ENCODE measurements at regions not wholly inside any gene's neighbourhood (a gene's known extent, or its start where the extent isn't known, plus 50 kb on each side); places are given as distances from the start of the nearest gene placed in this dataset.
"Not testable (repeated sequence)": the region's sequence is repeated elsewhere in the genome, so short reads cannot be mapped to it uniquely, and the experiment has no call there.

DNA sequence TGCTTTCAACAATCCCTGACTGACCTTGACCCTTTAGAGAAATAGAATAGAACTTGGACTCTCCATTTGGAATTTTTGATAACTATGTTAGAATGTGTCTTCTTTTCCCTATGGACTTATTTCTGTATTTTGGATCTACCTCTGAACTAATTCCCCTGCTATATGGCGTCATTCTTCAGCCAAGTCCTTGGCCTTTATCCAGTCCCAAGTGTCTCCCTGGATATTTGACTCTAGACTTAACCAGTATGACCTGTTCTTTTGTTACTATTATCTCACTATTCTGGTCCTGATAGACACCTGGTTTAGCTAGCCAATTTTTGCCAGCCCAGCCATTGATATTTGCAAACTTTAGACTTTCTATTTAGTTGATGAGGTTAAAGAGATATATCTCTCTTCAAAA lies 186.8 kb downstream of the KCNS3 start:
- no peak for DNase-seq

- no peak for DNase-seq
Observed at GRCh38 chr2:18063826-18064470, 185.5 kb downstream of the KCNS3 start.

DNA sequence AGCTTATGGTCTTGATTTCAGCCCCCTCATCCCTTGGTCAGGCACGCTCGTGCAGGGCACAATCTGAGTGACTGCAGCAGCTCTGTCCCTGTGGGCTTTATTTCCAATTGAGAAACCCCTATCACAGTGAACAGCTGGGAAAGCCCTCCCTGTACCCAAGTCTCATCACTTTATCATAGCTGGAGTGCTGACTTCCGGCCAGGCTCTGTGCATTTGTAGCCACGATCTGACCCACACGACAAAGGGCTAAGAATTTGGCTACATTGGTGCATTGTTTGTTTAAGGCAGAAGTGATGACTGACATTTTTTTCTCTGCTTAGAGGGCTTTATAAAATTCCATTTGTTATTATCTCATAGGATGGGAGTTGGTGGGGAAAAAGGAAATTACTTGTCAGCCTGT lies 184.4 kb downstream of the KCNS3 start:
- DNase-seq, result no peak

GRCh38 chr2:18061717-18062116 lies 183.2 kb downstream of the KCNS3 start:
- DNase-seq, result no peak

- DNase-seq, result no peak
Observed at GRCh38 chr2:18057657-18058056, 179.2 kb downstream of the KCNS3 start.

- DNase-seq, result no peak
Observed at GRCh38 chr2:18055290-18055689, 176.8 kb downstream of the KCNS3 start.

GRCh38 chr2:18050001-18050400 lies 171.5 kb downstream of the KCNS3 start:
- DNase-seq, result no peak

DNA sequence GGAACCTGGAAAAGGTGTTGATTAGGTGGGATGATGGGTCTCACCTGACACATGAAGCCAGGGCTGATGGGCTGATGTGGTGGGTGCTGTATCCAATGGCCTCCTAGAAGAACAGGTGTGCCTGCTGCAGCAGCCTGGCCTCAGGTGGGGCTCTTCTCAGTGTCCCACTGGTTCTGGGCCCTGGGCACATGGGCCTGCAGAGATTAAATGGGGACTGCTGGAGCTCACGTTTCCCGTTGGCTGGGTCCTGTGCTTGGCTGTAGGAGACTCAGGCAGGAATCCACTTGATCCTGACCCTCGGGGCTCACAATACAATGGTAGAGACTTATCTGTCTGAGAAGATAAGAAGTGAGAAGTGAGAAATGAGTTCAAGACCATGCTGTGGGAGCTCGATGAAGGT lies 170.9 kb downstream of the KCNS3 start:
- no peak for DNase-seq

- no peak for DNase-seq
Observed at GRCh38 chr2:18047896-18048657, 169.6 kb downstream of the KCNS3 start.

GRCh38 chr2:18047213-18047611 lies 168.7 kb downstream of the KCNS3 start:
- DNase-seq, result no peak

GRCh38 chr2:18046558-18047212 lies 168.2 kb downstream of the KCNS3 start:
- DNase-seq, result no peak

DNA sequence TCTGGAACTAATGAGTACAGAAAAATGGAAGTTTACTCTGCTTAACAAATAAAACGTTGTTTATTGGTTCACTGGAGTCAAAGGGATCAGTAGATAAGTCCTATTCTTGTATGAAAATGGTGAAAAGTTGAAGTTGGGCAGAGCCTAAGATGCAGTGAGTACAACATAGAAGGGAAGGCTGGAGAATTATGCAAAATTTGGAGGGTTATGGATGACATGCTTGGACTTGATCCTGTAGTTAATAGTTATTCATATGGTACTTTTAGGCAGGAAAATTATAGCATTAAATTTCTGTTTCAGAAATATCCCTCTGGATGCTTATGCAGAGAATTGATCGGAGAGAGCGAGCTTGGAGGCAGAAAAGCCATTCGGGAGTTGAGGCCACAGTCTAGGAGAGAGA lies 167.6 kb downstream of the KCNS3 start:
- DNase-seq, result no peak

DNA sequence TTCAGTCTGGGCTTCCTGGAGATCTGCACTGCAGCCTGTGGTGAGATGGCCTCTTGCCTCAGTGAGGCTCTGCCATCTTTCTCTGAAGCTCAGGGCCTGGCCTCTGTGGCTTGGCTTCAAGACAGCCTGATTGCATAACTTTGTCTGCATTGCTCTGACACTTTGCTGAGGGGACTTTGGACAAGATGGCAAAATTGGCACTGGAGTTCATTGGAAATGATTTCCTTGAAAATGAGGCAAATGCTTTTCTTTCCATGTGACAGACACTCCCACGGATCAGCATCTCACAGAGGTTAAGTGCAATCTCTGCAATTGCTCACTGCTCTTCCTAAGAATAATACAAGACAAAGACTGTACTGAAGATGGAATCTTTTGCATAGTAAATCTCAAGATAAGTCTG lies 166.8 kb downstream of the KCNS3 start:
- no peak for DNase-seq

DNA sequence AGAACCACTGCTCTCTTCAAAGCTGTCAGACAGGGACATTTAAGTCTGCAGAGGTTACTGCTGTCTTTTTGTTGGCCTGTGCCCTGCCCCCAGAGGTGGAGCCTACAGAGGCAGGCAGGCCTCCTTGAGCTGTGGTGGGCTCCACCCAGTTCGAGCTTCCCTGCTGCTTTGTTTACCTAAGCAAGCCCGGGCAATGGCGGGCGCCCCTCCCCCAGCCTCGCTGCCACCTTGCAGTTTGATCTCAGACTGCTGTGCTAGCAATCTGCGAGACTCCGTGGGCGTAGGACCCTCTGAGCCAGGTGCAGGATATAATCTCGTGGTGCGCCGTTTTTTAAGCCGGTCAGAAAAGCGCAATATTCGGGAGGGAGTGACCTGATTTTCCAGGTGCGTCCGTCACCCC lies 138.9 kb downstream of the KCNS3 start:
- not testable (repeated sequence) for DNase-seq

- DNase-seq, result no peak
Observed at GRCh38 chr2:18009891-18010290, 131.4 kb downstream of the KCNS3 start.

- peak; percentile 6 for DNase-seq
Observed at GRCh38 chr2:18005411-18005810, 126.9 kb downstream of the KCNS3 start.

DNA sequence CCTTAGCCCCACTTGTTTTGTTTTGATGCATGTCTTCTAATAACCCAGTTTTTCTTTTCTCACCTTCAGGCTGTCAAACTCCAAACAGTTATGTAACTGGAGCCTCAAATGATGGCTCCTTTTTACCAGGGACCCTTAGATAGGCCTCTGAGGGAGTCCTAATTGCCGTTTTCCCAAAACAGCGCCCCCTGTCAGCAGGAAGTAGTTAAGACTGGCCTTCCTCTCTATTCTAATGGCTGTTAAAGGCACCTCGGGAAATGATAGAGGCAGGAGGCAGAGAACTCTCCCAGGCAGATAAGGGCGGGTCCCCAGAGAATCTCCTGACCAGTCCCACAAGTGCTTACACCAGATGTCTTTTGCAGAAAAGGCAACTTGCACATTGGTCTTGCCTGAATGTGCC lies 123.2 kb downstream of the KCNS3 start:
- no peak for DNase-seq

DNA sequence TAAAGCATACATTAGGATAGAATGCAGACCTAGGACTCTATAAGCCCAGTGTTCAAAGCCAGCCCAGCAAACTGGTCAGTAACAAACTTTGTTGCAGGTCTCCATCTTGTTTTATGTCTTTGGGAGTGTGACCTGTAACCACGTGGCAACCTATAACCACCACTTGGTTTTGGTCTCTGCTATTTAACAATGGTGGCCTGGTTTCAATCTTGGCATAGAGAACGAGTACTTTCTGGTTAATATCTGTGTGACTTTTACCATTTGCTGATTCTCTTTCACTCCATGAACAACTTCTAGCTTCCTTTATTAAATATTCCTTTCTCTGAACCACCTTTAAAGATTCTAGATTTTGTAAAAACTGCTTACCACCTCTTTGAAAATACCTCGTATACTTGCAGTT lies 118.5 kb downstream of the KCNS3 start:
- DNase-seq, result no peak

DNA sequence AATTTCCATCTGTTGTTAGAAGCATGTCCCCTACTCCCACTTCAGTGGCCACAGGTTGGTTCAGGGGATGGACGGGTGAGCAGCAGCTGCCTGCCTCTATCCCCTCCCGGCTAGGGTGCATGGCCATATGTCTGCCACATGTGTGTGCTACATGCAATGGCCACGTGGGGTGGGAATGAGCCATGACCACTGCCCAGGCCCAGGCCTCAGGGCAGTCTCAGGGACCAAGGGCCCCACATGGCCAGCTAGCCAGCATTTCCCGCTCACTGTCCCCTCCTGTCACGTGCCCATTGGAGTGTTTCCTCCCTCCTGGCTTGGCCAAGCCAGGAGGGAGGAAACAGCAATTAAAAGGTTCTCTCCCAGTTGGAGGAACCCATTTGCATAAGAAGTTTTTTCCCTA lies 117.1 kb downstream of the KCNS3 start:
- no peak for DNase-seq

All from NCI-H1105 treated with DMSO at 0.1 percent for 48 hours (cell line).